ENCODE measurements at regions not wholly inside any gene's neighbourhood (a gene's known extent, or its start where the extent isn't known, plus 50 kb on each side); places are given as distances from the start of the nearest gene placed in this dataset.
A peak's percentile ranks its signal among the peaks of the same experiment; 100 is the strongest.

DNA sequence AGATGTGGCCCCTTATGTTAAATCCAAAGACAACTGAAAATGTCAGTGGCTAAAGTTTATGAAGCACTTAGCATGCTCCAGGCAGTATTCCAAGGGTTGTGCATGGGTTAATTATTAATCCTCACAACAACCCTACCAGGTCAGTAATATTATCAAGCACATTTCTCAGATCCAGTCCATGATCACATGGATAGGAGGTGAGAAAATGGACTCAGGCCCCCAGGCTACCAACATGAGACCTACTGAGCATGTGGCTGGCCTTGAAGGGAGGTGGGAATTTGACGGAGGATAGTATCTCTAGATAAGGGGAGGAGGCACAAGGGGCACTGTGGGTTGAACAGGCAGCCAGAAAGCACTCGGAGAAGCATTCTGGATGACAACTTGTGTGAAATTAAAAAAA lies 412.0 kb downstream of the MEIS1 start:
- Histone ChIP-seq H3K4me1 (ENCODE audit: control insufficient read depth, insufficient read depth, low read length) (peaks cover 22% of the 10 kb centered on the region), H3K27me3 (ENCODE audit: control insufficient read depth, insufficient read depth, low read length) (no peaks in the 10 kb centered on the region)

DNA sequence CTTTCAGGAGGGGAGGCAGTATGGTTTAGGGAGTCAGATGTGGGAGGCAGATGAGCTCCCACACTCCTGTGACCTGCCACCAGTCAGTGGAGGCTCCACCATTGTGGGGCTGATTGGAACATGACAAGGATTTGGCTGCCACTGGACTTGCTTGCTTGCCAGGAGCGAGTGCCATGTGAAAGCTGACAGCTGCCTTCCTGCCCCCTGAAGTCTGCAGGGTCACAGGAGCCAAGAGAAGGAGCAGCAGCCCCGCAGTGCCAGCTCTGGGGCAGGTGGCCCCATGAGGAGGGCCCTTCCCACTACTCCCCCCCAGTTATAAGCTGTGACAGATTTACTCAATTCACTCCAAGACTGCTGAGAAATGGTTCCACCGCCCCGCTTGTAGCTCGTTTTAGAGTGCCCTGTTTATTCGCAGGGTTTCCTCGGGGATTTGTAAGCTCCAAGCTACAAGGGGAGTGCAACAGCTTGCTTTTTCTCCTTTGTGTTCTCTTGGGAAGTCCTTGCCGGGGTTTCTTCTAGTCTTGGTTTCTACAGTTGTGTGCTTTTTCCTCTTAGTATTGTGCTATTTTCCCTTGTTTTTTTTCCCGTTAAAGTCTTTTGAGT lies 414.3 kb downstream of the MEIS1 start:
- H3K9ac ChIP-seq (ENCODE audit: low read length): no peak overlapping the region
- peaks cover 37% of the 10 kb centered on the region for H3K4me1 ChIP-seq (ENCODE audit: control insufficient read depth, insufficient read depth, low read length)
- H3K27me3 ChIP-seq (ENCODE audit: control insufficient read depth, insufficient read depth, low read length): no peaks in the 10 kb centered on the region
- no peaks in the 10 kb centered on the region for H3K36me3 ChIP-seq (ENCODE audit: control insufficient read depth, insufficient read depth, low read length)
- no peak overlapping the region for H3K4me3 ChIP-seq (ENCODE audit: low read length)
- peak overlapping the region; percentile 98 for H3K27ac ChIP-seq (ENCODE audit: low read depth, low read length)

More for the DNA sequence above, 412.0 kb downstream of the MEIS1 start:
- H3K36me3 ChIP-seq (ENCODE audit: control insufficient read depth, insufficient read depth, low read length): no peaks in the 10 kb centered on the region
- H3K4me3 ChIP-seq (ENCODE audit: low read length): no peak overlapping the region
- H3K9ac ChIP-seq (ENCODE audit: low read length): no peak overlapping the region
- no peak overlapping the region for H3K27ac ChIP-seq (ENCODE audit: low read depth, low read length)

DNA sequence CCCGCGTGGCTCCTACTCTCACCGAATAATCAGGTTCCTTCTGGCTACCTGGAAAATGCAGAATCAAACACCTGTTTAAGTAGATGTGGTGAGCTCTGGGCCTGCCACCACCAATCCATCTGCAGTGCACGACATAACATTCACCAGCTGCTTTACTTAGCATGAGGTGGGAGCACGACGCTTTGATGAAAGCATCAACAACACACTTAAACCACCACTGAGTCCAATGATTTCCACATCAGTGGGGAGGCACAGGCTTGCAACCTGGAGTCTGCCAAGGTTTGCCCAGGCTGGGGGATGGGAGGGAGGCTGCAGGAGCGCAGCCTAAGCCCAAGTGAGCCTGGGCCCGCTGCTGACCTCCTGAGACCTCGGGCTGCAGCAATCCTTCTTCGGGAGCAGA lies 415.5 kb downstream of the MEIS1 start:
- no peak overlapping the region for H3K4me3 ChIP-seq (ENCODE audit: low read length)
- no peak overlapping the region for H3K9ac ChIP-seq (ENCODE audit: low read length)
- H3K27me3 ChIP-seq (ENCODE audit: control insufficient read depth, insufficient read depth, low read length): no peaks in the 10 kb centered on the region
- peaks cover 47% of the 10 kb centered on the region for H3K4me1 ChIP-seq (ENCODE audit: control insufficient read depth, insufficient read depth, low read length)
- no peaks in the 10 kb centered on the region for H3K36me3 ChIP-seq (ENCODE audit: control insufficient read depth, insufficient read depth, low read length)
- H3K27ac ChIP-seq (ENCODE audit: low read depth, low read length): peak overlapping the region; percentile 98

DNA sequence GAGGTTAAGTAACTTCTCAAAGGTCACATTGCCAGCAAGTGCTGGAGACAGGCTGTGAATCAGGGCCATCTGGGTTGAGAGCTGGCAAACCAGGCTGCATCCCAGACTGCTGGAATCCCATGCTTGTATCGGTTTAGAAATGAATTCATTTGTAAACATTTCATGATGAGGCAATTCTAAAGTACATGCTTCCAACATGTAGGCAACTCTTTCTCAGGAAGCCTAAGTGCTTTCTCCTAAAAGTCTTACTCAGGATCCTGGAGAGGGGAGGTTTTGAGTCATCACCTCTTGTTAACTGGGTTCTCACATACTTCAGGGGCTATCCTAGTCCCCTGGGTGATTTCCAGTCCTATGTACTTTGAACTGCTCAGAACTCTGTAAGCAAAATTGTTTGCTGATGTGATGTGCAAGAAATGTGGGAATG lies 416.5 kb downstream of the MEIS1 start:
- H3K4me3 ChIP-seq (ENCODE audit: low read length): no peak overlapping the region
- no peaks in the 10 kb centered on the region for H3K36me3 ChIP-seq (ENCODE audit: control insufficient read depth, insufficient read depth, low read length)
- H3K4me1 ChIP-seq (ENCODE audit: control insufficient read depth, insufficient read depth, low read length): peaks cover 47% of the 10 kb centered on the region
- H3K27me3 ChIP-seq (ENCODE audit: control insufficient read depth, insufficient read depth, low read length): no peaks in the 10 kb centered on the region
- peak overlapping the region; percentile 98 for H3K27ac ChIP-seq (ENCODE audit: low read depth, low read length)
- no peak overlapping the region for H3K9ac ChIP-seq (ENCODE audit: low read length)

DNA sequence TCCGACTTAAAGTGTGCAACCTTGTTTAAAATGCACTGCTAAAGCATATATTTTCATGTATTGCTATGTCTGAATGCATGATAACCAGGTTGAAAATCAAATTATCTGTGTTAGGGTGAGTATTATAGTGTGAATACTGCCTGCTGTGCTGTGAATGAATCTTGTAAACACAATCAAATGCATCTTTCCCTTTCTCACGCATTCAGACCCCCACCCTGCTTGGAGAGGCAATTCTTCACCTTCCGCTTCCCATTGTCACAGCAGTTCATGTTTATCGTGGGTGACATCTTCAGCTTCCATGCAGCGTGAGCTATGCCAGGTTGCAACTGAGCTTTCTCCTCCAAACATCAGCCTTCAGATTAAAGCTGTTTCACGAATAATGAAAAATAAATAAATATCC lies 418.0 kb downstream of the MEIS1 start:
- Histone ChIP-seq H3K4me3 (ENCODE audit: low read length) (no peak overlapping the region), H3K27ac (ENCODE audit: low read depth, low read length) (peak overlapping the region; percentile 98), H3K36me3 (ENCODE audit: control insufficient read depth, insufficient read depth, low read length) (no peaks in the 10 kb centered on the region), H3K9ac (ENCODE audit: low read length) (no peak overlapping the region), H3K4me1 (ENCODE audit: control insufficient read depth, insufficient read depth, low read length) (peaks cover 47% of the 10 kb centered on the region), H3K27me3 (ENCODE audit: control insufficient read depth, insufficient read depth, low read length) (no peaks in the 10 kb centered on the region)

DNA sequence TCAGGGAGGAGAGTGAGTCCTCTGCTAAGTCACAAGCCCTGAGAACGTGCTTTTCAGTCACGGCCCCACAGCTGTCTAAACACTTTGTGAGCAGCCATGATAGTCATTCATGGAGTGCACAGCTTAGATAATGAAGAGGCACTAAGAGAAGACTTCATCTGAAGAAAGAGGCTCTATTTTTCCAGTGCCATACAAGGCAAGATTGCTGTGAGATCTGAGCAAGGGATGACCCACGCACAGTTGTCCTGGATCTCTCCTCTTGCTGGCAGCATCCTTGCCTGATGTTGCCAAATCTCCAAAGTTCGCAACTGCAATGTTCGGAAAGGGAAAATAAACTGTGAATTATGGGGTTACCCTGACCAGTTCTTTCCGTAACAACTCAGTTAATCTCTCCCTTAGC lies 418.7 kb downstream of the MEIS1 start:
- H3K27me3 ChIP-seq (ENCODE audit: control insufficient read depth, insufficient read depth, low read length): no peaks in the 10 kb centered on the region
- no peak overlapping the region for H3K4me3 ChIP-seq (ENCODE audit: low read length)
- peaks cover 47% of the 10 kb centered on the region for H3K4me1 ChIP-seq (ENCODE audit: control insufficient read depth, insufficient read depth, low read length)
- no peaks in the 10 kb centered on the region for H3K36me3 ChIP-seq (ENCODE audit: control insufficient read depth, insufficient read depth, low read length)
- no peak overlapping the region for H3K9ac ChIP-seq (ENCODE audit: low read length)
- H3K27ac ChIP-seq (ENCODE audit: low read depth, low read length): peak overlapping the region; percentile 98

DNA sequence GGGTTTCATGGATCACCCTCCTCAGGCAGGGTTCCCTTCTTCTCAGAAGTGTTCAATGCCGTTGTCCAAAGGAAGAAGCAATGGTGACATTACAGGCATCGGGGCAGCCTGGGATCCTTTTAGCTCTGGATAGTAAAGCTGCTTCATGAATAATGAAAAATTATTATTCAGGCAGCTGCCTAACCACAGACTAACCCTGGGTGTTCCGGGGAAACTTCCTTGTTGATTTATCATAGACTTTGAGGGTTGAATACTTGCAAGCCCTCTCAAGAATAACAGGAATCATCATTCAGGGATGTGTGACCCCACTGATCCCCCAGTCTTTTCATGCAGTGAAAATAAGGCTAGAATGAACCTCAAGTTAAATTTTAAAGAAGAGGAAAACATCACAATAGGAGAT lies 419.4 kb downstream of the MEIS1 start:
- H3K27ac ChIP-seq (ENCODE audit: low read depth, low read length): peak overlapping the region; percentile 98
- H3K9ac ChIP-seq (ENCODE audit: low read length): no peak overlapping the region
- H3K4me1 ChIP-seq (ENCODE audit: control insufficient read depth, insufficient read depth, low read length): peaks cover 47% of the 10 kb centered on the region
- no peaks in the 10 kb centered on the region for H3K36me3 ChIP-seq (ENCODE audit: control insufficient read depth, insufficient read depth, low read length)
- H3K27me3 ChIP-seq (ENCODE audit: control insufficient read depth, insufficient read depth, low read length): no peaks in the 10 kb centered on the region
- peak overlapping the region; percentile 6 for H3K4me3 ChIP-seq (ENCODE audit: low read length)

DNA sequence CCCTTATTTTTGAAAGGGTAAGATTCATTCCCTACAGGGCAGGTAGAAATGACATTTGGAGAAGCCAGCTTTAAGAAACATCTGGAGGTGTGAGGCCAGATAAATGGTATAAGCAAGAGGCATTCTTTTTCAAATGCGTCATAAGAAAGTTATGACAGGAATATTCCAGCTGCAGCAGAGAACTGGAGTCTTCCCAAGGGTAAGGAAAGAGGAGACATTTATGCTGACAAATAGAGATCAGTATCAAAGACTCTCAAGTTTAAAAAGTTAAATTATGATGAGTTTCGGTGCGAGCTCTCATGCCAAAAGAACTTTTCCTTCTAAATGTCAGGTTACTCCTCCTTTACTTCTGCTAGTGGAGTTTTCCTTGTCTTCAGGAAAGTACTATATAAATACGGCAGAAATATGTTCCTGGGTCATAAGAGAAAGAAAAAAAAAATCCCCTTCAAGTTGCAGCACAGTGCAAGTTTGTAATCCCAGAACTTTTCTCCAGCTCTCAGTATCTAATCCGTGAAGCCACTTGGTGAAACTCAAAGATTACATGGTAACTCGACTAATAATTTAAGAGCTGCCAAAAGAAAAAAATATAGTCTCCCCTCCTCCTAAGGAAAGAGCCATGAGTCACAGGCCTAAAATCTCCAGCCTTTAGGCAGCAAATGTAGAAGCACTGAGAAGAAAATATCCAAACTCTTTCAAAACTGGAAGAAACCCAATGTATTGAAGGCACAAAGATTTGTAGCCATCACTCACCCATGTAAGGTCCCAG lies 428.1 kb downstream of the MEIS1 start:
- peaks cover 21% of the 10 kb centered on the region for H3K4me1 ChIP-seq (ENCODE audit: control insufficient read depth, insufficient read depth, low read length)
- H3K36me3 ChIP-seq (ENCODE audit: control insufficient read depth, insufficient read depth, low read length): no peaks in the 10 kb centered on the region
- no peaks in the 10 kb centered on the region for H3K27me3 ChIP-seq (ENCODE audit: control insufficient read depth, insufficient read depth, low read length)
- no peak overlapping the region for H3K4me3 ChIP-seq (ENCODE audit: low read length)
- H3K27ac ChIP-seq (ENCODE audit: low read depth, low read length): peak overlapping the region; percentile 84
- H3K9ac ChIP-seq (ENCODE audit: low read length): no peak overlapping the region

DNA sequence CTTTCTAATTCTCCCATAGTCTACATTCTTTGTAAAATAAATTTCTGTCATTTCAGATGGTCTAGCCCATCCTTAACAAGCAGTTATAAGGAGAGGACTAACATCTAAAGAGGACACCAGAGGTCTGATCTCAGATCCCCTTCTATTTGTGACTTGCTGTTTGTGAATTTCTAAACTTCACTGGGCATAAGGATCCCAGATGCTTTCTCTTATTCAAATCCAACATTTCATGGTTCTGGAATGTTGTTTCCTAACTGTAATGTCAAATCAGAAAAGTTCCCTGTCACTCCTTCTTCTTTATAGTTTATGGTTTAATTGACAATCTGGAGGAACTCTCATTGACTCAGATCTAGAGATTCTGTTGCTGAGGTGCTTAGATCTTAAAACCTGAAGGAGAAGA lies 430.2 kb downstream of the MEIS1 start:
- Histone ChIP-seq H3K36me3 (ENCODE audit: control insufficient read depth, insufficient read depth, low read length) (no peaks in the 10 kb centered on the region), H3K9ac (ENCODE audit: low read length) (no peak overlapping the region), H3K4me1 (ENCODE audit: control insufficient read depth, insufficient read depth, low read length) (peaks cover 21% of the 10 kb centered on the region), H3K27ac (ENCODE audit: low read depth, low read length) (peak overlapping the region; percentile 84), H3K27me3 (ENCODE audit: control insufficient read depth, insufficient read depth, low read length) (no peaks in the 10 kb centered on the region), H3K4me3 (ENCODE audit: low read length) (no peak overlapping the region)

DNA sequence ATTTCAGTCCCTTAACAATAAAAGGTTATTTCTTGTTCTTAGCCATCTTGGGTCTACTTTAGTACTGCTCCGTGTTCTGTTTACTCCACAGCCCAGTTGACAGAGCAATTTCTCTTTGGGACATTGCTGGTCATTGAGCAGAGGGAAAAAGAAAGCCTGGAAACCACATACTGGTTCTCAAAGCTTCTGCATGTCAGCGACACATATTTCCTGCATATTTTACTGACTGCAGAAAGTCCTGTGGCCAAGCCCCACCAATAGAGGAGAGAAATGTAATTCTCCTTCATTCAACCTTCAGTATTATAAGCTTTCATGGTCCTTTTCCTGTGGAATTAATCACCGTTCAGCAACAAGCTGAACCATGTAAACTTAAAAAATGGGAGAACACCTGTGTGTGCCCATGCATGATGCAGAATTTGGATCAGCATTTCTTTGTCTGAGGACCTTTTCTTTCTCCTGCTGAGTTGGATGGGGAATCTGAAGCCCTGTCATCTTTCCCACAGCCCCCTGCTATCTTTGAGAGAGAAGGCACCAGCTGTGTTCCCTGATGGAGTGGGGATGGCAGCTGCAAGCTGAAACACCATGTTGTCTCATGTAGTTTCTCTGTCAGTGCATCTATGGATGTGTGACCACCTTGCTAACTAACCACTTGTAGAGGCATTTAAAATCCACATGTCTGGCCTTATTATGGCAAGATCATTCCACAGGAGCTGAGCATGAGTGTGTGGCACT lies 431.6 kb downstream of the MEIS1 start:
- Histone ChIP-seq H3K4me1 (ENCODE audit: control insufficient read depth, insufficient read depth, low read length) (peaks cover 25% of the 10 kb centered on the region), H3K27me3 (ENCODE audit: control insufficient read depth, insufficient read depth, low read length) (no peaks in the 10 kb centered on the region), H3K4me3 (ENCODE audit: low read length) (no peak overlapping the region), H3K27ac (ENCODE audit: low read depth, low read length) (peak overlapping the region; percentile 15), H3K36me3 (ENCODE audit: control insufficient read depth, insufficient read depth, low read length) (no peaks in the 10 kb centered on the region), H3K9ac (ENCODE audit: low read length) (no peak overlapping the region)

DNA sequence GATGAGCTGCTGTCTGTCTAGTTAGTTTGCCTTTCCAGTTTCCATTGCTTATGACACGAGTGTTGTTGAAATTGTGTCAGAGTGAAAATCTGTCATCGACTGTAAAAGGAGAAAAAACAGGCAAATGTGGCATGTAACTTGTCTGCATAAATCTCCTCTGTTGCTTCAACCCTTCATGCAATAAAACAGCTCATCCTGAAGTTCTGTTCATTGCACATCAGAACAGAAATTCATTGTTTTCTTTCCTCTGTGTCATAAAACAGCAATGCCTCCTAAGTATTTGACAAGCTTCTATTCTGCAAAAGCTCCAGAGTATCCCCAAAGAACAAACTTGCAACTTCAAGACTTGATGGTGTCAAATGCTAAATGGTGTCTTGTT lies 432.1 kb downstream of the MEIS1 start:
- Histone ChIP-seq H3K9ac (ENCODE audit: low read length) (no peak overlapping the region), H3K27me3 (ENCODE audit: control insufficient read depth, insufficient read depth, low read length) (no peaks in the 10 kb centered on the region), H3K4me1 (ENCODE audit: control insufficient read depth, insufficient read depth, low read length) (peaks cover 25% of the 10 kb centered on the region), H3K27ac (ENCODE audit: low read depth, low read length) (peak overlapping the region; percentile 15), H3K4me3 (ENCODE audit: low read length) (no peak overlapping the region), H3K36me3 (ENCODE audit: control insufficient read depth, insufficient read depth, low read length) (no peaks in the 10 kb centered on the region)

DNA sequence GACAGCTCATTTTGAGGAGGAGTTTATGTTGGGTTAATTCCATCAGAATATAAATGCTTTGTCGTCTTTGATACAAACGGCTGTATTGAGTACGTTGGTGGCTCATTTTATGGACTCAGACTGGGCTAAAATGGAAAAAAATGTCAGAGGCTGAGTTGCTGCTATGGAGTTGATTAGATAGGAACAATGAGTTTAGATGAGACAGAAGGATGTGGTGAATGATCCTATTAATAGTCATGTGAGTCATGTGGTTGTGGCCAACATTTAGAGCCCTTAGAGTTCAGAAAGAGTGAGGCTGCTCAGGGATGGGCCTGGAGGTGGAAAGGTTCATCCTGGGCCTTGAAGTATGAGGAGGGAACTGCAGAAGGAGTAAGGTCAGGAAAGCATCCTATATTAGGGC lies 434.2 kb downstream of the MEIS1 start:
- Histone ChIP-seq H3K9ac (ENCODE audit: low read length) (no peak overlapping the region), H3K4me3 (ENCODE audit: low read length) (no peak overlapping the region), H3K27ac (ENCODE audit: low read depth, low read length) (no peak overlapping the region), H3K27me3 (ENCODE audit: control insufficient read depth, insufficient read depth, low read length) (no peaks in the 10 kb centered on the region), H3K4me1 (ENCODE audit: control insufficient read depth, insufficient read depth, low read length) (peaks cover 16% of the 10 kb centered on the region), H3K36me3 (ENCODE audit: control insufficient read depth, insufficient read depth, low read length) (no peaks in the 10 kb centered on the region)

Measured in rectal smooth muscle tissue (tissue), 1 donor.